H9 (cell line): ENCODE measurements at regions not wholly inside any gene's neighbourhood (a gene's known extent, or its start where the extent isn't known, plus 50 kb on each side); places are given as distances from the start of the nearest gene placed in this dataset.

Experiments used
- DNase-seq: peaks from one replicate; pipeline ENCODE4 v3.0.0-alpha.2; 2017
- H2AFZ ChIP-seq: one replicate; pipeline ENCODE4 v1.6.1; 2013; ENCODE audit warnings: mild to moderate bottlenecking, low read length, control low read depth, moderate library complexity
- H2AK5ac ChIP-seq: 2 replicates; pipeline ENCODE4 v1.6.1; 2013; ENCODE audit warnings: low read length, control low read depth, mixed read lengths; ENCODE audit not compliant: insufficient read length
- H2BK120ac ChIP-seq: one replicate; pipeline ENCODE4 v1.6.1; 2013; ENCODE audit warnings: low read depth, mild to moderate bottlenecking, low read length, control low read depth, inconsistent platforms; ENCODE audit not compliant: poor library complexity, severe bottlenecking
- H2BK12ac ChIP-seq: 2 replicates; pipeline ENCODE4 v1.6.1; 2013; ENCODE audit warnings: low read length, control low read depth, mixed read lengths, low read depth; ENCODE audit not compliant: insufficient read length
- H2BK15ac ChIP-seq: 2 replicates; pipeline ENCODE4 v1.6.1; 2013; ENCODE audit warnings: low read depth, low read length, control low read depth
- H2BK20ac ChIP-seq: one replicate; pipeline ENCODE4 v1.6.1; 2013; ENCODE audit warnings: low read depth, mild to moderate bottlenecking, low read length, control low read depth, inconsistent platforms; ENCODE audit not compliant: poor library complexity, severe bottlenecking
- H2BK5ac ChIP-seq: 2 replicates; pipeline ENCODE4 v1.6.1; 2013; ENCODE audit warnings: low read length, control low read depth, mixed read lengths; ENCODE audit not compliant: insufficient read length
- H3K14ac ChIP-seq: 2 replicates; pipeline ENCODE4 v1.6.1; 2013; ENCODE audit warnings: low read length, control low read depth; ENCODE audit not compliant: insufficient read depth
- H3K18ac ChIP-seq: 2 replicates; pipeline ENCODE4 v1.6.1; 2013; ENCODE audit warnings: low read depth, mild to moderate bottlenecking, mixed read lengths, low read length, control low read depth; ENCODE audit not compliant: insufficient read length
- H3K23ac ChIP-seq: 2 replicates; pipeline ENCODE4 v1.6.1; 2013; ENCODE audit warnings: low read length, control low read depth, mixed read lengths, low read depth; ENCODE audit not compliant: insufficient read length
- H3K23me2 ChIP-seq: 2 replicates; pipeline ENCODE4 v1.6.1; 2013; ENCODE audit warnings: low read depth, mild to moderate bottlenecking, mixed read lengths, low read length, control low read depth; ENCODE audit not compliant: insufficient read length, poor library complexity, severe bottlenecking
- H3K27ac ChIP-seq: 2 replicates; pipeline ENCODE4 v1.5.1; 2013; ENCODE audit warnings: low read length, control low read depth, mixed read lengths, low read depth; ENCODE audit not compliant: insufficient read length
- H3K27me3 ChIP-seq: 2 replicates; pipeline ENCODE4 v1.6.1; 2013; ENCODE audit warnings: low read length, control low read depth, inconsistent platforms; ENCODE audit not compliant: insufficient read depth
- H3K4ac ChIP-seq: 2 replicates; pipeline ENCODE4 v1.6.1; 2013; ENCODE audit warnings: low read depth, mild to moderate bottlenecking, control low read depth, inconsistent platforms, low read length, moderate library complexity
- H3K4me1 ChIP-seq: 2 replicates; pipeline ENCODE4 v1.6.1; 2013; ENCODE audit warnings: low read length, control low read depth, inconsistent platforms; ENCODE audit not compliant: insufficient read depth
- H3K4me2 ChIP-seq: 2 replicates; pipeline ENCODE4 v1.6.1; 2013; ENCODE audit warnings: low read length, control low read depth, mixed read lengths; ENCODE audit not compliant: insufficient read length, insufficient read depth
- H3K56ac ChIP-seq: 2 replicates; pipeline ENCODE4 v1.6.1; 2013; ENCODE audit warnings: low read depth, mild to moderate bottlenecking, mixed read lengths, low read length, control low read depth; ENCODE audit not compliant: insufficient read length
- H3K79me1 ChIP-seq: 2 replicates; pipeline ENCODE4 v1.6.1; 2013; ENCODE audit warnings: low read depth, mild to moderate bottlenecking, moderate library complexity, low read length, control low read depth, inconsistent platforms; ENCODE audit not compliant: insufficient read depth, poor library complexity, severe bottlenecking
- H3K79me2 ChIP-seq: 2 replicates; pipeline ENCODE4 v1.6.1; 2013; ENCODE audit warnings: low read length, control low read depth, inconsistent platforms; ENCODE audit not compliant: insufficient read depth
- H3K9ac ChIP-seq: 2 replicates; pipeline ENCODE4 v1.6.1; 2013; ENCODE audit warnings: low read length, control low read depth, mixed read lengths; ENCODE audit not compliant: insufficient read length; ENCODE audit errors: extremely low read depth
- H3K9me3 ChIP-seq: one replicate; pipeline ENCODE4 v1.6.1; 2013; ENCODE audit warnings: low read depth, low read length, inconsistent platforms; ENCODE audit not compliant: control insufficient read depth
- H3T11ph ChIP-seq: one replicate; pipeline ENCODE4 v1.6.1; 2013; ENCODE audit warnings: mild to moderate bottlenecking, low read length, control low read depth, inconsistent platforms
- H4K20me1 ChIP-seq: one replicate; pipeline ENCODE4 v1.6.1; 2013; ENCODE audit not compliant: control insufficient read depth, insufficient read length, insufficient read depth
- H4K5ac ChIP-seq: 2 replicates; pipeline ENCODE4 v1.6.1; 2013; ENCODE audit warnings: low read depth, mild to moderate bottlenecking, mixed read lengths, low read length, control low read depth; ENCODE audit not compliant: insufficient read length
- H4K8ac ChIP-seq: replicated peaks from 2 replicates; pipeline ENCODE4 v1.6.1; 2013; ENCODE audit warnings: low read length, control low read depth, mixed read lengths, low read depth; ENCODE audit not compliant: insufficient read length
- H4K91ac ChIP-seq: 2 replicates; pipeline ENCODE4 v1.6.1; 2013; ENCODE audit warnings: low read depth, mild to moderate bottlenecking, moderate library complexity, mixed read lengths, low read length, control low read depth; ENCODE audit not compliant: insufficient read length
- H3K27ac Mint-ChIP-seq, 3 experiments: 2 replicates in 2 of 3; 3 replicates in 1 of 3; pipeline ENCODE4 v1.8.0; 2020 to 2021; ENCODE audit warnings: mixed read lengths in 3 of 3, mild to moderate bottlenecking in 1 of 3, moderate library complexity in 1 of 3
- H3K27me3 Mint-ChIP-seq: 2 replicates; pipeline ENCODE4 v1.8.0; 2021; ENCODE audit warnings: low read depth, mild to moderate bottlenecking, moderate library complexity, mixed read lengths
- H3K36me3 Mint-ChIP-seq, 3 experiments: 2 replicates in 2 of 3; 3 replicates in 1 of 3; pipeline ENCODE4 v1.8.0; 2020 to 2021; ENCODE audit warnings: low read depth in 3 of 3, mixed read lengths in 3 of 3; ENCODE audit not compliant: insufficient read depth in 1 of 3
- H3K4me1 Mint-ChIP-seq, 2 experiments: 2 replicates each; pipeline ENCODE4 v1.8.0; 2020; ENCODE audit warnings: mixed read lengths in 2 of 2
- H3K4me3 Mint-ChIP-seq, 2 experiments: 2 replicates in 1 of 2; 3 replicates in 1 of 2; pipeline ENCODE4 v1.8.0; 2020 to 2021; ENCODE audit warnings: mild to moderate bottlenecking in 2 of 2, mixed read lengths in 2 of 2, moderate library complexity in 1 of 2
- H3K9me3 Mint-ChIP-seq, 2 experiments: 2 replicates in 1 of 2; 3 replicates in 1 of 2; pipeline ENCODE4 v1.8.0; 2020; ENCODE audit warnings: mild to moderate bottlenecking in 2 of 2, mixed read lengths in 2 of 2, moderate library complexity in 1 of 2
- CTCF ChIP-seq: fragments of 200-600 bp; sonication (generic); conservative IDR thresholded peaks from 3 replicates; pipeline ENCODE4 v1.8.0; 2021; ENCODE audit warnings: antibody characterized with exemption, mild to moderate bottlenecking
- WGBS: extraction: QIAGEN DNeasy Blood & Tissue Kit; methylation state at CpG from one replicate; pipeline ENCODE4 v1.1.7; 2013; ENCODE audit warnings: missing lambda C conversion rate, low lambda C conversion rate, mixed read lengths; ENCODE audit not compliant: insufficient read length; ENCODE audit errors: extremely low coverage; 5-methylcytosine and 5-hydroxymethylcytosine counted together

GRCh38 chr14:51327376-51327775 is 87.3 kb downstream of the TMX1 start:
- no peak overlapping the region for H2BK15ac ChIP-seq
- H3K14ac ChIP-seq: no peak overlapping the region
- no peak overlapping the region for H2AFZ ChIP-seq
- H2AK5ac ChIP-seq: no peak overlapping the region
- Mint-ChIP-seq H3K4me3 (no peak overlapping the region), H3K4me1 (peaks cover 12 to 13% of the 10 kb centered on the region in 2 experiments), H3K27me3 (no peaks in the 10 kb centered on the region), H3K9me3 (no peaks in the 10 kb centered on the region), H3K36me3 (no peaks in the 10 kb centered on the region), H3K27ac (no peak overlapping the region)
- H3T11ph ChIP-seq: no peak overlapping the region
- no peak for TF ChIP-seq CTCF
- H3K56ac ChIP-seq: no peak overlapping the region
- no peak overlapping the region for H4K8ac ChIP-seq
- H2BK5ac ChIP-seq: no peak overlapping the region
- H3K23me2 ChIP-seq: no peaks in the 10 kb centered on the region
- H3K9me3 ChIP-seq: no peaks in the 10 kb centered on the region
- no peak overlapping the region for H3K18ac ChIP-seq
- H3K27me3 ChIP-seq: no peaks in the 10 kb centered on the region
- H4K5ac ChIP-seq: no peak overlapping the region
- no peak overlapping the region for H3K23ac ChIP-seq
- no peaks in the 10 kb centered on the region for H3K79me2 ChIP-seq
- no peak overlapping the region for H3K4ac ChIP-seq
- H3K79me1 ChIP-seq: no peaks in the 10 kb centered on the region
- DNase-seq: no peak
- H4K91ac ChIP-seq: no peak overlapping the region
- H2BK12ac ChIP-seq: no peak overlapping the region
- no CpG with 5 or more reads among the region's 1 CpG for WGBS
- H3K4me2 ChIP-seq: no peak overlapping the region
- H4K20me1 ChIP-seq: no peaks in the 10 kb centered on the region
- no peak overlapping the region for H2BK20ac ChIP-seq
- no peaks in the 10 kb centered on the region for H3K4me1 ChIP-seq
- peak overlapping the region; percentile 48 for H2BK120ac ChIP-seq
- H3K9ac ChIP-seq: no peak overlapping the region
- H3K27ac ChIP-seq: no peak overlapping the region
